Stimulated activated naive B cell treated with anti-CD40 and anti-IgM and Interleukin-4, amounts not matched to agents 10 μg/mL and 1 μg/mL and 100 μg/mL, for 72 hours (primary cell): ENCODE measurements at regions not wholly inside any gene's neighbourhood (a gene's known extent, or its start where the extent isn't known, plus 50 kb on each side); places are given as distances from the start of the nearest gene placed in this dataset.
"Not testable (repeated sequence)": the region's sequence is repeated elsewhere in the genome, so short reads cannot be mapped to it uniquely, and the experiment has no call there.

Experiments
- ATAC-seq, 2 donors: fragments of 150-1000 bp; cut with Tn5 transposase; replicated peaks; 2 replicates each; pipeline ENCODE4 v1.10.0; 2021; ENCODE audit warnings: moderate library complexity in 1 of 2
- DNase-seq: peaks from one replicate; pipeline ENCODE4 v3.0.0; 2021
- H3K27ac Mint-ChIP-seq: one replicate; pipeline ENCODE4 v1.8.0; 2022; ENCODE audit warnings: mild to moderate bottlenecking, mixed read lengths
- H3K27me3 Mint-ChIP-seq, 2 donors: one replicate each; pipeline ENCODE4 v1.8.0; 2022; ENCODE audit warnings: mixed read lengths in 2 of 2
- H3K36me3 Mint-ChIP-seq, 2 donors: one replicate each; pipeline ENCODE4 v1.8.0; 2022; ENCODE audit warnings: mixed read lengths in 2 of 2, mild to moderate bottlenecking in 1 of 2
- H3K4me1 Mint-ChIP-seq, 2 donors: one replicate each; pipeline ENCODE4 v1.8.0; 2022; ENCODE audit warnings: mixed read lengths in 2 of 2, mild to moderate bottlenecking in 1 of 2
- H3K4me3 Mint-ChIP-seq, 2 donors: one replicate each; pipeline ENCODE4 v1.8.0; 2022; ENCODE audit warnings: mild to moderate bottlenecking in 2 of 2, mixed read lengths in 2 of 2, moderate library complexity in 1 of 2
- H3K9me3 Mint-ChIP-seq, 2 donors: one replicate each; pipeline ENCODE4 v1.8.0; 2022; ENCODE audit warnings: mixed read lengths in 2 of 2, mild to moderate bottlenecking in 1 of 2

GRCh38 chr5:56405116-56405908 is 172.2 kb upstream of the ANKRD55 start:
- Mint-ChIP-seq H3K4me3 (no peak overlapping the region), H3K27ac (no peak overlapping the region), H3K4me1 (peaks cover 8 to 16% of the 10 kb centered on the region in 2 donors), H3K36me3 (no peaks in the 10 kb centered on the region), H3K27me3 (no peaks in the 10 kb centered on the region), H3K9me3 (no peaks in the 10 kb centered on the region)
- DNase-seq (no peak), ATAC-seq (no peak)

GRCh38 chr5:56402266-56403220 is 169.4 kb upstream of the ANKRD55 start:
- H3K36me3 Mint-ChIP-seq = no peaks in the 10 kb centered on the region
- DNase-seq (no peak), ATAC-seq (no peak)
- H3K4me3 Mint-ChIP-seq = no peak overlapping the region
- no peak overlapping the region for H3K27ac Mint-ChIP-seq
- no peaks in the 10 kb centered on the region for H3K27me3 Mint-ChIP-seq
- H3K9me3 Mint-ChIP-seq = no peaks in the 10 kb centered on the region
- H3K4me1 Mint-ChIP-seq = peaks cover 5 to 6% of the 10 kb centered on the region in 2 donors

GRCh38 chr5:56397796-56398195 is 164.7 kb upstream of the ANKRD55 start:
- H3K4me1 Mint-ChIP-seq, DNase-seq, ATAC-seq, H3K27ac Mint-ChIP-seq, H3K27me3 Mint-ChIP-seq, H3K4me3 Mint-ChIP-seq: not testable (repeated sequence)
- H3K36me3 Mint-ChIP-seq = peaks cover 3 to 12% of the 10 kb centered on the region in 2 donors
- peaks cover 16 to 22% of the 10 kb centered on the region in 2 donors for H3K9me3 Mint-ChIP-seq

- Mint-ChIP-seq H3K4me3 (no peak overlapping the region), H3K36me3 (peaks cover 10 to 23% of the 10 kb centered on the region in 2 donors), H3K27ac (no peak overlapping the region), H3K27me3 (no peaks in the 10 kb centered on the region), H3K4me1 (peaks cover 12 to 20% of the 10 kb centered on the region in 2 donors), H3K9me3 (peaks cover 24 to 28% of the 10 kb centered on the region in 2 donors)
- ATAC-seq (no peak), DNase-seq (no peak)
Observed at GRCh38 chr5:56396634-56397033, 163.5 kb upstream of the ANKRD55 start.

- no peak for ATAC-seq
- H3K9me3 Mint-ChIP-seq = peaks cover 9 to 13% of the 10 kb centered on the region in 2 donors
- peaks cover 7 to 14% of the 10 kb centered on the region in 2 donors for H3K36me3 Mint-ChIP-seq
- no peak overlapping the region for H3K4me3 Mint-ChIP-seq
- H3K4me1 Mint-ChIP-seq = peaks cover 20 to 47% of the 10 kb centered on the region in 2 donors
- H3K27me3 Mint-ChIP-seq = no peaks in the 10 kb centered on the region
- DNase-seq = no peak
- H3K27ac Mint-ChIP-seq = no peak overlapping the region
Observed at GRCh38 chr5:56389261-56389660, 156.1 kb upstream of the ANKRD55 start.

GRCh38 chr5:56388229-56388985 is 155.3 kb upstream of the ANKRD55 start:
- ATAC-seq (no peak), DNase-seq (no peak)
- Mint-ChIP-seq H3K27ac (no peak overlapping the region), H3K9me3 (peaks cover 9 to 12% of the 10 kb centered on the region in 2 donors), H3K4me1 (peaks cover 20 to 44% of the 10 kb centered on the region in 2 donors), H3K4me3 (no peak overlapping the region), H3K27me3 (no peaks in the 10 kb centered on the region), H3K36me3 (peaks cover 7 to 14% of the 10 kb centered on the region in 2 donors)

- H3K9me3 Mint-ChIP-seq = peaks cover 3 to 5% of the 10 kb centered on the region in 2 donors
- DNase-seq = no peak
- no peak overlapping the region for H3K4me3 Mint-ChIP-seq
Observed at GRCh38 chr5:56386046-56386445, 152.9 kb upstream of the ANKRD55 start.

GRCh38 chr5:56384186-56384585 is 151.1 kb upstream of the ANKRD55 start:
- DNase-seq (no peak), ATAC-seq (no peak)
- Mint-ChIP-seq H3K36me3 (peaks cover 0 to 2% of the 10 kb centered on the region in 2 donors), H3K9me3 (peaks cover 0 to 2% of the 10 kb centered on the region in 2 donors), H3K4me3 (no peak overlapping the region), H3K4me1 (peaks cover 2 to 21% of the 10 kb centered on the region in 2 donors), H3K27ac (no peak overlapping the region), H3K27me3 (no peaks in the 10 kb centered on the region)

More at GRCh38 chr5:56386046-56386445, 152.9 kb upstream of the ANKRD55 start:
- H3K4me1 Mint-ChIP-seq = peaks cover 4 to 21% of the 10 kb centered on the region in 2 donors
- no peak overlapping the region for H3K27ac Mint-ChIP-seq
- no peaks in the 10 kb centered on the region for H3K27me3 Mint-ChIP-seq
- no peak for ATAC-seq
- no peaks in the 10 kb centered on the region for H3K36me3 Mint-ChIP-seq

GRCh38 chr5:56383761-56384160 is 150.6 kb upstream of the ANKRD55 start:
- DNase-seq = no peak
- ATAC-seq = no peak
- Mint-ChIP-seq H3K27me3 (no peaks in the 10 kb centered on the region), H3K36me3 (peaks cover 0 to 2% of the 10 kb centered on the region in 2 donors), H3K4me3 (no peak overlapping the region), H3K9me3 (peaks cover 0 to 2% of the 10 kb centered on the region in 2 donors), H3K4me1 (peaks cover 2 to 21% of the 10 kb centered on the region in 2 donors), H3K27ac (no peak overlapping the region)

- no peaks in the 10 kb centered on the region for H3K27me3 Mint-ChIP-seq
- H3K4me3 Mint-ChIP-seq = no peak overlapping the region
- DNase-seq (no peak), ATAC-seq (no peak)
- H3K9me3 Mint-ChIP-seq = peaks cover 0 to 2% of the 10 kb centered on the region in 2 donors
- no peak overlapping the region for H3K27ac Mint-ChIP-seq
- peaks cover 2 to 21% of the 10 kb centered on the region in 2 donors for H3K4me1 Mint-ChIP-seq
- H3K36me3 Mint-ChIP-seq = peaks cover 0 to 2% of the 10 kb centered on the region in 2 donors
Observed at GRCh38 chr5:56382896-56383295, 149.8 kb upstream of the ANKRD55 start.

- H3K27ac Mint-ChIP-seq = no peak overlapping the region
- ATAC-seq = no peak
- no peak for DNase-seq
- H3K27me3 Mint-ChIP-seq = no peaks in the 10 kb centered on the region
- H3K36me3 Mint-ChIP-seq = peaks cover 2 to 12% of the 10 kb centered on the region in 2 donors
- peaks cover 6 to 19% of the 10 kb centered on the region in 2 donors for H3K9me3 Mint-ChIP-seq
- H3K4me3 Mint-ChIP-seq = no peak overlapping the region
- peaks cover 0 to 13% of the 10 kb centered on the region in 2 donors for H3K4me1 Mint-ChIP-seq
Observed at GRCh38 chr5:56377573-56377972, 144.4 kb upstream of the ANKRD55 start.

GRCh38 chr5:56376128-56376527 is 143.0 kb upstream of the ANKRD55 start:
- Mint-ChIP-seq H3K36me3 (peaks cover 2 to 12% of the 10 kb centered on the region in 2 donors), H3K27me3 (no peaks in the 10 kb centered on the region), H3K4me3 (no peak overlapping the region), H3K4me1 (peaks cover 0 to 13% of the 10 kb centered on the region in 2 donors), H3K9me3 (peaks cover 4 to 19% of the 10 kb centered on the region in 2 donors), H3K27ac (no peak overlapping the region)
- no peak for DNase-seq
- no peak for ATAC-seq

GRCh38 chr5:56375011-56375410 is 141.9 kb upstream of the ANKRD55 start:
- H3K4me1 Mint-ChIP-seq = peaks cover 0 to 8% of the 10 kb centered on the region in 2 donors
- no peak for DNase-seq
- no peaks in the 10 kb centered on the region for H3K27me3 Mint-ChIP-seq

GRCh38 chr5:56372491-56372890 is 139.4 kb upstream of the ANKRD55 start:
- ATAC-seq, H3K4me1 Mint-ChIP-seq, H3K27me3 Mint-ChIP-seq, H3K4me3 Mint-ChIP-seq, DNase-seq, H3K27ac Mint-ChIP-seq: not testable (repeated sequence)
- peaks cover 4 to 18% of the 10 kb centered on the region in 2 donors for H3K9me3 Mint-ChIP-seq
- peaks cover 0 to 12% of the 10 kb centered on the region in 2 donors for H3K36me3 Mint-ChIP-seq

More at GRCh38 chr5:56375011-56375410, 141.9 kb upstream of the ANKRD55 start:
- no peak overlapping the region for H3K27ac Mint-ChIP-seq
- peaks cover 4 to 19% of the 10 kb centered on the region in 2 donors for H3K9me3 Mint-ChIP-seq
- H3K4me3 Mint-ChIP-seq = no peak overlapping the region
- peaks cover 2 to 12% of the 10 kb centered on the region in 2 donors for H3K36me3 Mint-ChIP-seq
- ATAC-seq = no peak
